Fibroblast of villous mesenchyme (primary cell): ENCODE measurements at regions not wholly inside any gene's neighbourhood (a gene's known extent, or its start where the extent isn't known, plus 50 kb on each side); places are given as distances from the start of the nearest gene placed in this dataset.
A peak's percentile ranks its signal among the peaks of the same experiment; 100 is the strongest.

Experiments
- DNase-seq: peaks from one replicate; pipeline ENCODE4 v3.0.0-alpha.2; 2010; ENCODE audit warnings: low read depth
- H3K4me3 ChIP-seq: 2 replicates; pipeline ENCODE4 v1.5.1; 2011; ENCODE audit warnings: low read depth, mild to moderate bottlenecking, low read length
- CTCF ChIP-seq: IDR thresholded peaks from 2 replicates; pipeline ENCODE4 v1.5.1; 2012; ENCODE audit warnings: low read depth, mild to moderate bottlenecking, low read length; ENCODE audit not compliant: insufficient read depth

GRCh38 chr12:87368259-87368658 is 660.9 kb downstream of the C12orf50 start:
- DNase-seq: no peak
- no peak for TF ChIP-seq CTCF
- H3K4me3 ChIP-seq: no peak overlapping the region

GRCh38 chr12:87365423-87365822 is 663.8 kb downstream of the C12orf50 start:
- DNase-seq: no peak
- no peak overlapping the region for H3K4me3 ChIP-seq
- TF ChIP-seq CTCF: no peak

- TF ChIP-seq CTCF: no peak
- DNase-seq: no peak
- no peak overlapping the region for H3K4me3 ChIP-seq
These were observed 665.6 kb downstream of the C12orf50 start for GRCh38 chr12:87363497-87364084.

- no peak overlapping the region for H3K4me3 ChIP-seq
- no peak for DNase-seq
- TF ChIP-seq CTCF: no peak
These were observed 679.5 kb downstream of the C12orf50 start for GRCh38 chr12:87349681-87350080.

GRCh38 chr12:87348071-87348470 is 681.1 kb downstream of the C12orf50 start:
- TF ChIP-seq CTCF: no peak
- no peak overlapping the region for H3K4me3 ChIP-seq
- no peak for DNase-seq

- no peak overlapping the region for H3K4me3 ChIP-seq
- peak; percentile 20 for TF ChIP-seq CTCF
- DNase-seq: no peak
These were observed 684.5 kb downstream of the C12orf50 start for GRCh38 chr12:87344699-87345098.

- no peak overlapping the region for H3K4me3 ChIP-seq
- TF ChIP-seq CTCF: no peak
- no peak for DNase-seq
These were observed 690.5 kb downstream of the C12orf50 start for GRCh38 chr12:87338681-87339080.
